GM12865 (cell line): ENCODE measurements at regions not wholly inside any gene's neighbourhood (a gene's known extent, or its start where the extent isn't known, plus 50 kb on each side); places are given as distances from the start of the nearest gene placed in this dataset.

Source experiments
- DNase-seq: peaks from one replicate; pipeline ENCODE4 v3.0.0; 2010; ENCODE audit warnings: low read depth
- H3K4me3 ChIP-seq: 2 replicates; pipeline ENCODE4 v1.5.1; 2011; ENCODE audit warnings: mild to moderate bottlenecking, low read depth, low read length, control low read depth
- CTCF ChIP-seq: IDR thresholded peaks from 2 replicates; pipeline ENCODE4 v1.5.1; 2011; ENCODE audit warnings: low read length, control low read depth, low read depth, inconsistent platforms; ENCODE audit not compliant: insufficient read depth; ENCODE audit errors: missing control alignments

GRCh38 chr10:59108886-59109288 lies 67.6 kb upstream of the PHYHIPL start:
- DNase-seq = no peak
- TF ChIP-seq CTCF = no peak
- no peak overlapping the region for H3K4me3 ChIP-seq

GRCh38 chr10:59109826-59110225 lies 66.6 kb upstream of the PHYHIPL start:
- no peak for TF ChIP-seq CTCF
- peak; percentile 23 for DNase-seq
- no peak overlapping the region for H3K4me3 ChIP-seq

DNA sequence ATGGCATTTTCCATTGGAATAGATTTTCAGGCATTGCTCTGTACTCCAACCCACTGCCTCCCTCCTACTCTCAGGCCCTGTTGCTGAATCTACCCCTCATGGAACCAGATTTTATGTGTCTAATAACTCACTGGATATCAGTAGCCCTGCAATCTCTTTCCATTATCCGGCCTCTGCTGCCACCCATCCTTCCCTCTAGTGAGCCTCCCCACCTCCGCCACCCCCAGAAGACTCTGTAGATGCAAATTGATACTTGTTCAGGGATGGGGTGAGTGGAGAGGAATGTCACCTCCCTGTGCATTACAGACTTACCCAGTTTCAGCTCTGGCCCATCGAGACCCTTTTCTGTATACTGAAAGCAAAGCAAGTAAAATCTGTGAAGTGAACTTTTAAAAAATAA lies 52.3 kb upstream of the PHYHIPL start:
- no peak overlapping the region for H3K4me3 ChIP-seq
- no peak for DNase-seq
- no peak for TF ChIP-seq CTCF

GRCh38 chr10:59125666-59126065 lies 50.8 kb upstream of the PHYHIPL start:
- DNase-seq = no peak
- H3K4me3 ChIP-seq = no peak overlapping the region
- no peak for TF ChIP-seq CTCF

DNA sequence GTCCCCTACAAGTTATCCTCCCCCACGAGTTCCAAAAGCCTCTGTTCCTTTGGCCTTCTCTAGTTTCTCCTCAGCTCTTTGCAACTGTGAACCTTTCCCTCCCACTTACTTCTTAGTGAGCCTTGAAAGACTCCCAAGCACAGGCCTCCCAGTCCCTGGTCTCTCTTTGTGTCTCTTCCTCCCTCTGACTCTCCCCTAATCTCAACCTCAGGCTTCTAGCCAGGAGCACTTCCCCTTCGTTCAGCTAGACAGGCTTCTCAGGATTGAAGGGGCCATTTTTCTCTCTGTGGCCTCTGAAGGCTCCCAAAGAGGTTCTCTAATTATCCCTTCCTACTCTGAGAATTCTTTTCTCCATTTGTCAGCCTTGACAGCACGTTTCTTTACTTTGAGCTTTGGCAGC lies 50.2 kb upstream of the PHYHIPL start:
- DNase-seq = no peak
- H3K4me3 ChIP-seq = no peak overlapping the region
- TF ChIP-seq CTCF = no peak
